CD8-positive, alpha-beta memory T cell (primary cell): ENCODE measurements at regions not wholly inside any gene's neighbourhood (a gene's known extent, or its start where the extent isn't known, plus 50 kb on each side); places are given as distances from the start of the nearest gene placed in this dataset.

ENCODE experiments used
- CTCF ChIA-PET: fragments of 350-600 bp; sonication (Branson Sonifier 250); formaldehyde crosslinking; loops from one replicate; lab custom pipeline; 2021; ENCODE audit warnings: antibody characterized with exemption; lab: Charles Lee
- POLR2A ChIA-PET: fragments of 350-600 bp; sonication (Branson Sonifier 250); formaldehyde crosslinking; loops from one replicate; lab custom pipeline; 2021; ENCODE audit warnings: antibody characterized with exemption; lab: Charles Lee
- DNase-seq, 5 donors: peaks; one replicate each; pipeline versions ENCODE4 v3.0.0 to v3.0.0-alpha.2; 2020 to 2022; ENCODE audit warnings: mixed read lengths in 1 of 5
- H3K27ac ChIP-seq: one replicate; pipeline ENCODE4 v1.7.0; 2013; ENCODE audit warnings: low read depth, mild to moderate bottlenecking, low read length, moderate library complexity
- H3K27me3 ChIP-seq: 2 replicates; pipeline ENCODE4 v1.7.0; 2013; ENCODE audit warnings: low read length, mild to moderate bottlenecking; ENCODE audit not compliant: insufficient read depth, poor library complexity, severe bottlenecking
- H3K36me3 ChIP-seq: 2 replicates; pipeline ENCODE4 v1.7.0; 2013; ENCODE audit warnings: mild to moderate bottlenecking, low read length, moderate library complexity; ENCODE audit not compliant: insufficient read depth
- H3K4me1 ChIP-seq: 2 replicates; pipeline ENCODE4 v1.7.0; 2013; ENCODE audit warnings: mild to moderate bottlenecking, low read length, moderate library complexity; ENCODE audit not compliant: insufficient read depth
- H3K4me3 ChIP-seq: 2 replicates; pipeline ENCODE4 v1.7.0; 2013; ENCODE audit warnings: mild to moderate bottlenecking, low read length
- H3K9me3 ChIP-seq: 2 replicates; pipeline ENCODE4 v1.7.0; 2013; ENCODE audit warnings: mild to moderate bottlenecking, low read length
- H3K27ac Mint-ChIP-seq, 8 donors: one replicate each; pipeline ENCODE4 v1.8.0; 2020 to 2021; ENCODE audit warnings: mixed read lengths in 8 of 8, mild to moderate bottlenecking in 6 of 8, inconsistent platforms in 3 of 8, moderate library complexity in 3 of 8
- H3K27me3 Mint-ChIP-seq, 2 donors: one replicate each; pipeline ENCODE4 v1.8.0; 2020 to 2021; ENCODE audit warnings: mixed read lengths in 2 of 2, mild to moderate bottlenecking in 1 of 2, moderate library complexity in 1 of 2
- H3K36me3 Mint-ChIP-seq, 3 donors: one replicate each; pipeline ENCODE4 v1.8.0; 2020 to 2021; ENCODE audit warnings: mixed read lengths in 3 of 3, inconsistent platforms in 1 of 3, mild to moderate bottlenecking in 1 of 3
- H3K4me1 Mint-ChIP-seq, 3 donors: one replicate each; pipeline ENCODE4 v1.8.0; 2020 to 2021; ENCODE audit warnings: mixed read lengths in 3 of 3, inconsistent platforms in 1 of 3, mild to moderate bottlenecking in 1 of 3
- H3K4me3 Mint-ChIP-seq, 7 donors: one replicate each; pipeline ENCODE4 v1.8.0; 2020 to 2021; ENCODE audit warnings: mixed read lengths in 7 of 7, mild to moderate bottlenecking in 6 of 7, moderate library complexity in 4 of 7, inconsistent platforms in 2 of 7
- H3K9me3 Mint-ChIP-seq, 5 donors: one replicate each; pipeline ENCODE4 v1.8.0; 2020 to 2022; ENCODE audit warnings: mixed read lengths in 5 of 5, mild to moderate bottlenecking in 3 of 5, moderate library complexity in 2 of 5, inconsistent platforms in 1 of 5

GRCh38 chr10:94043431-94043990 is 49.8 kb downstream of the PLCE1 start:
- POLR2A ChIA-PET = no interaction called here

GRCh38 chr10:94046098-94046497 is 52.4 kb downstream of the PLCE1 start:
- Mint-ChIP-seq H3K36me3 (no peaks in the 10 kb centered on the region), H3K27me3 (peaks cover 0 to 7% of the 10 kb centered on the region in 2 donors), H3K4me1 (no peaks in the 10 kb centered on the region), H3K9me3 (no peaks in the 10 kb centered on the region), H3K27ac (no peak overlapping the region), H3K4me3 (no peak overlapping the region)
- H3K27ac ChIP-seq = no peak overlapping the region
- no peak overlapping the region for H3K4me3 ChIP-seq
- ChIA-PET POLR2A (no interaction called here), CTCF (no interaction called here)
- no peaks in the 10 kb centered on the region for H3K36me3 ChIP-seq
- no peaks in the 10 kb centered on the region for H3K9me3 ChIP-seq
- no peaks in the 10 kb centered on the region for H3K27me3 ChIP-seq
- H3K4me1 ChIP-seq = no peaks in the 10 kb centered on the region
- DNase-seq = no peak

More at GRCh38 chr10:94043431-94043990, 49.8 kb downstream of the PLCE1 start:
- CTCF ChIA-PET = no interaction called here
- no peaks in the 10 kb centered on the region for H3K36me3 Mint-ChIP-seq
- Histone ChIP-seq H3K4me3 (no peak overlapping the region), H3K9me3 (no peaks in the 10 kb centered on the region), H3K4me1 (no peaks in the 10 kb centered on the region), H3K36me3 (no peaks in the 10 kb centered on the region), H3K27me3 (no peaks in the 10 kb centered on the region), H3K27ac (no peak overlapping the region)
- H3K4me1 Mint-ChIP-seq = no peaks in the 10 kb centered on the region
- H3K27me3 Mint-ChIP-seq = peaks cover 0 to 7% of the 10 kb centered on the region in 2 donors
- DNase-seq = no peak
- H3K4me3 Mint-ChIP-seq = no peak overlapping the region
- H3K27ac Mint-ChIP-seq = no peak overlapping the region
- H3K9me3 Mint-ChIP-seq = peaks cover 0 to 3% (median 0%) of the 10 kb centered on the region in 5 donors

GRCh38 chr10:94047293-94047692 is 53.6 kb downstream of the PLCE1 start:
- ChIA-PET POLR2A (no interaction called here), CTCF (no interaction called here)
- Histone ChIP-seq H3K4me3 (no peak overlapping the region), H3K9me3 (no peaks in the 10 kb centered on the region), H3K4me1 (no peaks in the 10 kb centered on the region), H3K27me3 (no peaks in the 10 kb centered on the region), H3K36me3 (no peaks in the 10 kb centered on the region), H3K27ac (no peak overlapping the region)
- Mint-ChIP-seq H3K36me3 (no peaks in the 10 kb centered on the region), H3K27me3 (peaks cover 0 to 3% of the 10 kb centered on the region in 2 donors), H3K4me1 (no peaks in the 10 kb centered on the region), H3K9me3 (no peaks in the 10 kb centered on the region), H3K4me3 (no peak overlapping the region), H3K27ac (no peak overlapping the region)
- no peak for DNase-seq

- H3K36me3 Mint-ChIP-seq = no peaks in the 10 kb centered on the region
- H3K36me3 ChIP-seq = no peaks in the 10 kb centered on the region
- H3K4me1 ChIP-seq = no peaks in the 10 kb centered on the region
- H3K4me3 Mint-ChIP-seq = no peak overlapping the region
- POLR2A ChIA-PET = no interaction called here
- DNase-seq = no peak
- H3K9me3 Mint-ChIP-seq = no peaks in the 10 kb centered on the region
- no peaks in the 10 kb centered on the region for H3K27me3 ChIP-seq
- CTCF ChIA-PET = no interaction called here
- no peaks in the 10 kb centered on the region for H3K4me1 Mint-ChIP-seq
- no peak overlapping the region for H3K27ac Mint-ChIP-seq
- H3K9me3 ChIP-seq = no peaks in the 10 kb centered on the region
- no peak overlapping the region for H3K4me3 ChIP-seq
- H3K27me3 Mint-ChIP-seq = peaks cover 2 to 3% of the 10 kb centered on the region in 2 donors
- H3K27ac ChIP-seq = no peak overlapping the region
These were observed 56.2 kb downstream of the PLCE1 start for GRCh38 chr10:94049911-94050310.

- no peaks in the 10 kb centered on the region for H3K9me3 ChIP-seq
- Mint-ChIP-seq H3K4me3 (no peak overlapping the region), H3K36me3 (no peaks in the 10 kb centered on the region), H3K9me3 (no peaks in the 10 kb centered on the region), H3K27me3 (peaks cover 0 to 2% of the 10 kb centered on the region in 2 donors), H3K4me1 (no peaks in the 10 kb centered on the region), H3K27ac (no peak overlapping the region)
- no peak overlapping the region for H3K27ac ChIP-seq
- CTCF ChIA-PET = no interaction called here
- DNase-seq = no peak
- H3K36me3 ChIP-seq = no peaks in the 10 kb centered on the region
- H3K4me1 ChIP-seq = no peaks in the 10 kb centered on the region
- no peak overlapping the region for H3K4me3 ChIP-seq
- no peaks in the 10 kb centered on the region for H3K27me3 ChIP-seq
- POLR2A ChIA-PET = no interaction called here
These were observed 58.5 kb downstream of the PLCE1 start for GRCh38 chr10:94052281-94052680.

GRCh38 chr10:94052866-94053791 is 59.4 kb downstream of the PLCE1 start:
- H3K27me3 ChIP-seq = no peaks in the 10 kb centered on the region
- H3K27ac ChIP-seq = no peak overlapping the region
- Mint-ChIP-seq H3K27me3 (peaks cover 0 to 2% of the 10 kb centered on the region in 2 donors), H3K9me3 (no peaks in the 10 kb centered on the region), H3K36me3 (no peaks in the 10 kb centered on the region), H3K4me1 (no peaks in the 10 kb centered on the region), H3K4me3 (peak overlapping the region in 1 of 7 donors; percentile 36), H3K27ac (peak overlapping the region in 1 of 8 donors; percentile 58)
- no peaks in the 10 kb centered on the region for H3K9me3 ChIP-seq
- no peaks in the 10 kb centered on the region for H3K36me3 ChIP-seq
- ChIA-PET POLR2A (no interaction called here), CTCF (no interaction called here)
- H3K4me3 ChIP-seq = no peak overlapping the region
- H3K4me1 ChIP-seq = no peaks in the 10 kb centered on the region
- DNase-seq = no peak

GRCh38 chr10:94059178-94059883 is 65.6 kb downstream of the PLCE1 start:
- ChIA-PET CTCF (no interaction called here), POLR2A (no interaction called here)
- no peak for DNase-seq
- H3K27me3 Mint-ChIP-seq = peaks cover 0 to 6% of the 10 kb centered on the region in 2 donors
- no peaks in the 10 kb centered on the region for H3K36me3 Mint-ChIP-seq
- Histone ChIP-seq H3K27ac (no peak overlapping the region), H3K27me3 (no peaks in the 10 kb centered on the region), H3K36me3 (no peaks in the 10 kb centered on the region), H3K4me1 (no peaks in the 10 kb centered on the region), H3K9me3 (no peaks in the 10 kb centered on the region), H3K4me3 (no peak overlapping the region)
- H3K4me3 Mint-ChIP-seq = no peak overlapping the region
- no peaks in the 10 kb centered on the region for H3K9me3 Mint-ChIP-seq
- no peak overlapping the region for H3K27ac Mint-ChIP-seq
- H3K4me1 Mint-ChIP-seq = no peaks in the 10 kb centered on the region

- H3K9me3 ChIP-seq = no peaks in the 10 kb centered on the region
- Mint-ChIP-seq H3K36me3 (no peaks in the 10 kb centered on the region), H3K27ac (no peak overlapping the region), H3K4me1 (no peaks in the 10 kb centered on the region), H3K9me3 (no peaks in the 10 kb centered on the region), H3K27me3 (peaks cover 0 to 5% of the 10 kb centered on the region in 2 donors), H3K4me3 (no peak overlapping the region)
- ChIA-PET CTCF (no interaction called here), POLR2A (no interaction called here)
- no peaks in the 10 kb centered on the region for H3K27me3 ChIP-seq
- no peak for DNase-seq
- H3K27ac ChIP-seq = no peak overlapping the region
- H3K4me3 ChIP-seq = no peak overlapping the region
- no peaks in the 10 kb centered on the region for H3K36me3 ChIP-seq
- H3K4me1 ChIP-seq = no peaks in the 10 kb centered on the region
These were observed 67.3 kb downstream of the PLCE1 start for GRCh38 chr10:94061026-94061425.
